Liver (tissue), 8 donors: ENCODE measurements at regions not wholly inside any gene's neighbourhood (a gene's known extent, or its start where the extent isn't known, plus 50 kb on each side); places are given as distances from the start of the nearest gene placed in this dataset.
A peak's percentile ranks its signal among the peaks of the same experiment; 100 is the strongest.

ENCODE experiments used
- DNase-seq: peaks from one replicate; pipeline ENCODE4 v3.0.0-alpha.2; 2017; ENCODE audit warnings: low spot score
- H3K27ac ChIP-seq, 2 donors: one replicate each; pipeline ENCODE4 v1.7.0; 2013; ENCODE audit warnings: inconsistent platforms in 2 of 2, low read length in 2 of 2, control low read depth in 1 of 2, low read depth in 1 of 2, mild to moderate bottlenecking in 1 of 2
- H3K27me3 ChIP-seq, 4 donors: one replicate each; pipeline versions ENCODE4 v1.6.1 to v1.7.0; 2013; ENCODE audit warnings: low read length in 3 of 4, inconsistent platforms in 1 of 4, mild to moderate bottlenecking in 1 of 4, moderate library complexity in 1 of 4; ENCODE audit not compliant: control insufficient read depth in 4 of 4, insufficient read depth in 4 of 4
- H3K36me3 ChIP-seq, 4 donors: one replicate each; pipeline versions ENCODE4 v1.6.1 to v1.7.0; 2013; ENCODE audit warnings: low read length in 3 of 4, mild to moderate bottlenecking in 3 of 4, low read depth in 1 of 4, moderate library complexity in 1 of 4; ENCODE audit not compliant: control insufficient read depth in 4 of 4, insufficient read depth in 3 of 4
- H3K4me1 ChIP-seq, 4 donors: one replicate each; pipeline versions ENCODE4 v1.6.1 to v1.7.0; 2013; ENCODE audit warnings: low read length in 3 of 4, mild to moderate bottlenecking in 3 of 4, moderate library complexity in 1 of 4; ENCODE audit not compliant: control insufficient read depth in 4 of 4, insufficient read depth in 4 of 4
- H3K4me3 ChIP-seq, 3 donors: one replicate each; pipeline versions ENCODE4 v1.6.1 to v1.7.0; 2013; ENCODE audit warnings: low read length in 3 of 3, control low read depth in 1 of 3, low read depth in 1 of 3, mild to moderate bottlenecking in 1 of 3
- H3K9ac ChIP-seq, 2 donors: one replicate each; pipeline ENCODE4 v1.7.0; 2013; ENCODE audit warnings: low read length in 2 of 2, mild to moderate bottlenecking in 2 of 2, moderate library complexity in 2 of 2, control low read depth in 1 of 2, low read depth in 1 of 2
- H3K9me3 ChIP-seq, 4 donors: one replicate each; pipeline versions ENCODE4 v1.6.1 to v1.7.0; 2013; ENCODE audit warnings: low read length in 3 of 4; ENCODE audit not compliant: control insufficient read depth in 4 of 4
- EGR1 ChIP-seq, 2 donors: IDR thresholded peaks; 2 replicates each; pipeline ENCODE4 v1.6.1; 2016 to 2018; ENCODE audit warnings: antibody characterized with exemption in 2 of 2, low read depth in 2 of 2
- FOXA1 ChIP-seq: IDR thresholded peaks from 2 replicates; pipeline ENCODE4 v1.6.1; 2016; ENCODE audit warnings: antibody characterized with exemption
- FOXA2 ChIP-seq: IDR thresholded peaks from 2 replicates; pipeline ENCODE4 v1.6.1; 2016; ENCODE audit warnings: antibody characterized with exemption
- GABPA ChIP-seq, 2 donors: IDR thresholded peaks in 1 of 2; conservative IDR thresholded peaks in 1 of 2; 2 replicates each; pipeline ENCODE4 v1.6.1; 2016; ENCODE audit warnings: antibody characterized with exemption in 2 of 2, mild to moderate bottlenecking in 1 of 2, moderate library complexity in 1 of 2
- HNF4G ChIP-seq: IDR thresholded peaks from 2 replicates; pipeline ENCODE4 v1.6.1; 2016; ENCODE audit warnings: antibody characterized with exemption
- JUND ChIP-seq, 2 donors: IDR thresholded peaks; 2 replicates each; pipeline ENCODE4 v1.6.1; 2016; ENCODE audit warnings: antibody characterized with exemption in 2 of 2
- NR2F2 ChIP-seq: IDR thresholded peaks from 2 replicates; pipeline ENCODE4 v1.6.1; 2016; ENCODE audit warnings: antibody characterized with exemption
- RAD21 ChIP-seq, 2 donors: IDR thresholded peaks; 2 replicates each; pipeline ENCODE4 v1.6.1; 2016; ENCODE audit warnings: antibody characterized with exemption in 2 of 2, mild to moderate bottlenecking in 2 of 2
- RXRA ChIP-seq, 2 donors: IDR thresholded peaks; 2 replicates each; pipeline ENCODE4 v1.6.1; 2017 to 2018; ENCODE audit warnings: antibody characterized with exemption in 2 of 2, mild to moderate bottlenecking in 1 of 2
- SP1 ChIP-seq: IDR thresholded peaks from 2 replicates; pipeline ENCODE4 v1.6.1; 2018; ENCODE audit warnings: antibody characterized with exemption, mild to moderate bottlenecking
- TAF1 ChIP-seq: conservative IDR thresholded peaks from 2 replicates; pipeline ENCODE4 v1.6.1; 2016; ENCODE audit warnings: antibody characterized with exemption, mild to moderate bottlenecking
- YY1 ChIP-seq: IDR thresholded peaks from 2 replicates; pipeline ENCODE4 v1.6.1; 2016; ENCODE audit warnings: antibody characterized with exemption, mild to moderate bottlenecking
- ZBTB33 ChIP-seq: IDR thresholded peaks from 2 replicates; pipeline ENCODE4 v1.6.1; 2016; ENCODE audit warnings: antibody characterized with exemption
- WGBS: extraction: QIAGEN DNeasy Blood & Tissue Kit; methylation state at CpG from one replicate; pipeline ENCODE4 v1.1.7; 2013; 5-methylcytosine and 5-hydroxymethylcytosine counted together
- TF ChIP-seq, protein P1 (sequence below): IDR thresholded peaks from 2 replicates; pipeline ENCODE4 v1.6.1; 2016; ENCODE audit warnings: antibody characterized with exemption
- TF ChIP-seq, protein P2 (sequence below): IDR thresholded peaks from 2 replicates; pipeline ENCODE4 v1.6.1; 2016; ENCODE audit warnings: antibody characterized with exemption, mild to moderate bottlenecking
- TF ChIP-seq, protein P3 (sequence below): IDR thresholded peaks from 2 replicates; pipeline ENCODE4 v1.6.1; 2016; ENCODE audit warnings: antibody characterized with exemption
- TF ChIP-seq, protein P4 (sequence below): fragments of 150-350 bp; IDR thresholded peaks from 2 replicates; pipeline ENCODE4 v1.5.1; 2017; ENCODE audit warnings: improper control_type of control experiment, low read depth, low read length; ENCODE audit not compliant: missing input control
- donor health status: healthy.
- donor health status: healthy.
- donor health status: healthy.
- donor health status: healthy.
- donor health status: healthy.

DNA sequence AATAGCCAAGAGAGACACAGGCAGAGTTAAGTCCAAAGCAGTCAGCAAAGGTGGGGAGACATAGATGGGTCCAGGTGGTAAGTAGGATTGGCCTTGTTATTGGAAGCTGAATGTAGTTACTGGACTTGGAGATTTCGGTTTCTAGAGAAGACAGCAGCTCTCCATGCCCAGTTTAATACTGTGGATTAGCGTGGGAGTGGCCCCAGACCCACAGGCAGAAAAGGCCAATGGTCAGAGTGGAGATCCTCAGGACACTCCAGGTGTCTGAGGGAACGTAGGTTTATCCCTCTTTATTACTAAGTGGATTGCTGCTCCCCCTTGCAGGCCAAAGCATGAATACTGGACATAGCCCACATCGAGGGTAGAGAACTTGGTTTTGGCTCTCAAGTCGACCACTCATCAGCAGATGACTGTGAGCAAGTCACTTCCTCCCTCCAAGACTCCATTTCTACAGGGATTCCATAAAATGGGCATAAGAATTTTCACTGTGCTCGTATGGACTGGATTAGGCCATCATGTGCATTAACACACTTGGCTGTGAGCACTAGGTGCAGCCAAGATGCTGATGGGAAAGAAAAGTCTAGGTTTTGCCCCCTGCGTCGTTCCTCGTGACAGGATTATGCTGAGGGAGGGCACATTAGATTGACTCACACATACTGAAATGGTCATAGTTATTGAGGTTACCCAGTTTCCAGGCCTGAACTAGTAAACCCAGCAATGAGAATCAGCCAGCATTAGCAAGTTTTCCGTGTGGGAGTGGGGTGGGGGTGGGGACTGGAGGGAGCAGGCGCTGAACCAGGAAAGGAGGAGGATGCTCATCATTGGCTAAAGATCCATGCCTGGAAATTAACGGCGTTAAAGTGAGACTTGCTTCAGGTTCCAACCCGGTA lies 225.2 kb upstream of the TPRG1 start:
- no peak for DNase-seq
- Histone ChIP-seq H3K36me3 (peaks cover 0 to 6% (median 0%) of the 10 kb centered on the region in 4 donors), H3K27me3 (no peaks in the 10 kb centered on the region), H3K27ac (peak overlapping the region; percentile 90 to 96), H3K9ac (peak overlapping the region; percentile 57 to 92), H3K4me1 (peaks cover 0 to 49% (median 13%) of the 10 kb centered on the region in 4 donors), H3K9me3 (no peaks in the 10 kb centered on the region), H3K4me3 (peak overlapping the region; percentile 68 to 95 (median 87))
- TF ChIP-seq RXRA (IDR thresholded peaks at IDR 0.05) (no peak), EGR1 (IDR thresholded peaks at IDR 0.05; ENCODE audit: low read depth in 2 of 2) (no peak), NR2F2 (no peak), JUND (IDR thresholded peaks at IDR 0.05) (no peak), ZBTB33 (no peak), GABPA (IDR thresholded peaks at IDR 0.05 in 1 of 2, conservative IDR thresholded peaks at IDR 0.05 in 1 of 2) (no peak), RAD21 (IDR thresholded peaks at IDR 0.05) (peak in 1 of 2 donors; percentile 3)
- TF ChIP-seq, protein P1, sequence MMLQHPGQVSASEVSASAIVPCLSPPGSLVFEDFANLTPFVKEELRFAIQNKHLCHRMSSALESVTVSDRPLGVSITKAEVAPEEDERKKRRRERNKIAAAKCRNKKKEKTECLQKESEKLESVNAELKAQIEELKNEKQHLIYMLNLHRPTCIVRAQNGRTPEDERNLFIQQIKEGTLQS = no peak
- WGBS = 30% methylated on average over 14 of the region's 14 CpGs

DNA sequence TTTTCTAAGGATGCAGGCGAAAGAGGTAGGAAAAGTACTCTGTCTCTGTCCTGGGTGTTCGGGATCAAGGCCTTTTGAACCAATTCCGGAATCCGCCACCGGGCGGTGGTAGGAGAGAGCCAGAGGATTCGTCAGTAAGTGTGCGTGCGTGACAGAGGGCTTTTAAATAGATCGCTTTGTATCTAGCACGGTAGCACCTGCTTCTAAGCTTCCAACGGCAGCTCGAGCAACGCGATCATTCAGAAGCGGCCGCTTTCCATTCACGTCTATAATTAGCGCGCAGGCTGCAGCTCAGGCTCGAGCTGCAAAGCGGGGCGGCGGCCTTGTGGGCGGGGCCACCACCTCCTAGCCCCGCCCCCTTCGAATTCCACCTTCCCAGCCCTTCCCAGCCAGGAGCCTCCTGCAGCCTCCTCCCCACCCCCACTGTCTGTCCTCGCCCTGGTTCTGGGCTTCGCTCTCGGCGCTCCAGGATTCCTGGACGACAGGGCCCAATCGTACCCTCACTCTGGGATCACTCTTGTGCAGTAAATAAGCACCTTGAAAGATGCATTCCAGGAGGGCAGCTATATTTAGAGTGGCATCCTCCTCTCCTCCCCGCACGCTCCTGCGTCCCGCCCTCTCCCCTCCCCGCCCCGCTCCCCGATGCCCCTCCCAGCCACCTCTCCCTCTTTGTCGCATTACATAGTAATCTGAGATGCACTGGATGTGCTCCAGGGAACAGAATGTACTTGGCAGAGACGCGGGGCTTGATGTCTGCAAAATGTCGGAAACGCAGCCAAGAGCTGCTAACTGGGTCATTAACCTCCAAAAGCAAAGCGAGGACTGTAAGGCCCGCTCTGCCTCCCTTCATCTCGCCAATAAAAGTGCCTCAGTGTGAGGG lies 224.1 kb upstream of the TPRG1 start:
- H3K9me3 ChIP-seq = no peaks in the 10 kb centered on the region
- peak overlapping the region; percentile 90 to 96 for H3K27ac ChIP-seq
- 6% methylated on average over 48 of the region's 48 CpGs for WGBS
- peak; percentile 72 for DNase-seq
- H3K4me1 ChIP-seq = peaks cover 0 to 52% (median 14%) of the 10 kb centered on the region in 4 donors
- H3K4me3 ChIP-seq = peak overlapping the region; percentile 68 to 95 (median 90)
- no peaks in the 10 kb centered on the region for H3K27me3 ChIP-seq
- H3K36me3 ChIP-seq = peaks cover 0 to 6% (median 0%) of the 10 kb centered on the region in 4 donors
- H3K9ac ChIP-seq = peak overlapping the region; percentile 91 to 92
- TF ChIP-seq RAD21 (IDR thresholded peaks at IDR 0.05) (peak in 1 of 2 donors; percentile 71), HNF4G (peak; percentile 62), YY1 (peak; percentile 93), ZBTB33 (peak; percentile 88), RXRA (IDR thresholded peaks at IDR 0.05) (peak; percentile 97 to 99), EGR1 (IDR thresholded peaks at IDR 0.05; ENCODE audit: low read depth in 2 of 2) (peak; percentile 13 to 54), JUND (IDR thresholded peaks at IDR 0.05) (peak; percentile 87), FOXA1 (peak; percentile 65), TAF1 (peak; percentile 88), GABPA (IDR thresholded peaks at IDR 0.05 in 1 of 2, conservative IDR thresholded peaks at IDR 0.05 in 1 of 2) (peak in 1 of 2 donors; percentile 10), FOXA2 (peak; percentile 26), NR2F2 (peak; percentile 96), SP1 (peak; percentile 99)
- TF ChIP-seq, protein P2, sequence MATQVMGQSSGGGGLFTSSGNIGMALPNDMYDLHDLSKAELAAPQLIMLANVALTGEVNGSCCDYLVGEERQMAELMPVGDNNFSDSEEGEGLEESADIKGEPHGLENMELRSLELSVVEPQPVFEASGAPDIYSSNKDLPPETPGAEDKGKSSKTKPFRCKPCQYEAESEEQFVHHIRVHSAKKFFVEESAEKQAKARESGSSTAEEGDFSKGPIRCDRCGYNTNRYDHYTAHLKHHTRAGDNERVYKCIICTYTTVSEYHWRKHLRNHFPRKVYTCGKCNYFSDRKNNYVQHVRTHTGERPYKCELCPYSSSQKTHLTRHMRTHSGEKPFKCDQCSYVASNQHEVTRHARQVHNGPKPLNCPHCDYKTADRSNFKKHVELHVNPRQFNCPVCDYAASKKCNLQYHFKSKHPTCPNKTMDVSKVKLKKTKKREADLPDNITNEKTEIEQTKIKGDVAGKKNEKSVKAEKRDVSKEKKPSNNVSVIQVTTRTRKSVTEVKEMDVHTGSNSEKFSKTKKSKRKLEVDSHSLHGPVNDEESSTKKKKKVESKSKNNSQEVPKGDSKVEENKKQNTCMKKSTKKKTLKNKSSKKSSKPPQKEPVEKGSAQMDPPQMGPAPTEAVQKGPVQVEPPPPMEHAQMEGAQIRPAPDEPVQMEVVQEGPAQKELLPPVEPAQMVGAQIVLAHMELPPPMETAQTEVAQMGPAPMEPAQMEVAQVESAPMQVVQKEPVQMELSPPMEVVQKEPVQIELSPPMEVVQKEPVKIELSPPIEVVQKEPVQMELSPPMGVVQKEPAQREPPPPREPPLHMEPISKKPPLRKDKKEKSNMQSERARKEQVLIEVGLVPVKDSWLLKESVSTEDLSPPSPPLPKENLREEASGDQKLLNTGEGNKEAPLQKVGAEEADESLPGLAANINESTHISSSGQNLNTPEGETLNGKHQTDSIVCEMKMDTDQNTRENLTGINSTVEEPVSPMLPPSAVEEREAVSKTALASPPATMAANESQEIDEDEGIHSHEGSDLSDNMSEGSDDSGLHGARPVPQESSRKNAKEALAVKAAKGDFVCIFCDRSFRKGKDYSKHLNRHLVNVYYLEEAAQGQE = no peak
- TF ChIP-seq, protein P1 = peak; percentile 66
- TF ChIP-seq, protein P3, sequence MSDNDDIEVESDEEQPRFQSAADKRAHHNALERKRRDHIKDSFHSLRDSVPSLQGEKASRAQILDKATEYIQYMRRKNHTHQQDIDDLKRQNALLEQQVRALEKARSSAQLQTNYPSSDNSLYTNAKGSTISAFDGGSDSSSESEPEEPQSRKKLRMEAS = peak; percentile 87
- TF ChIP-seq, protein P4, sequence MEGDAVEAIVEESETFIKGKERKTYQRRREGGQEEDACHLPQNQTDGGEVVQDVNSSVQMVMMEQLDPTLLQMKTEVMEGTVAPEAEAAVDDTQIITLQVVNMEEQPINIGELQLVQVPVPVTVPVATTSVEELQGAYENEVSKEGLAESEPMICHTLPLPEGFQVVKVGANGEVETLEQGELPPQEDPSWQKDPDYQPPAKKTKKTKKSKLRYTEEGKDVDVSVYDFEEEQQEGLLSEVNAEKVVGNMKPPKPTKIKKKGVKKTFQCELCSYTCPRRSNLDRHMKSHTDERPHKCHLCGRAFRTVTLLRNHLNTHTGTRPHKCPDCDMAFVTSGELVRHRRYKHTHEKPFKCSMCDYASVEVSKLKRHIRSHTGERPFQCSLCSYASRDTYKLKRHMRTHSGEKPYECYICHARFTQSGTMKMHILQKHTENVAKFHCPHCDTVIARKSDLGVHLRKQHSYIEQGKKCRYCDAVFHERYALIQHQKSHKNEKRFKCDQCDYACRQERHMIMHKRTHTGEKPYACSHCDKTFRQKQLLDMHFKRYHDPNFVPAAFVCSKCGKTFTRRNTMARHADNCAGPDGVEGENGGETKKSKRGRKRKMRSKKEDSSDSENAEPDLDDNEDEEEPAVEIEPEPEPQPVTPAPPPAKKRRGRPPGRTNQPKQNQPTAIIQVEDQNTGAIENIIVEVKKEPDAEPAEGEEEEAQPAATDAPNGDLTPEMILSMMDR = peak; percentile 29
